Fibroblast of the conjunctiva (primary cell): ENCODE measurements at regions not wholly inside any gene's neighbourhood (a gene's known extent, or its start where the extent isn't known, plus 50 kb on each side); places are given as distances from the start of the nearest gene placed in this dataset.
A peak's percentile ranks its signal among the peaks of the same experiment; 100 is the strongest.

Experiments
- DNase-seq: peaks from one replicate; pipeline ENCODE4 v3.0.0-alpha.2; 2010; ENCODE audit warnings: low read depth

- no peak for DNase-seq
These were observed 57.5 kb upstream of the TMCO5A start for GRCh38 chr15:37876900-37877299.

- peak; percentile 18 for DNase-seq
These were observed 56.3 kb upstream of the TMCO5A start for GRCh38 chr15:37877851-37878741.

DNA sequence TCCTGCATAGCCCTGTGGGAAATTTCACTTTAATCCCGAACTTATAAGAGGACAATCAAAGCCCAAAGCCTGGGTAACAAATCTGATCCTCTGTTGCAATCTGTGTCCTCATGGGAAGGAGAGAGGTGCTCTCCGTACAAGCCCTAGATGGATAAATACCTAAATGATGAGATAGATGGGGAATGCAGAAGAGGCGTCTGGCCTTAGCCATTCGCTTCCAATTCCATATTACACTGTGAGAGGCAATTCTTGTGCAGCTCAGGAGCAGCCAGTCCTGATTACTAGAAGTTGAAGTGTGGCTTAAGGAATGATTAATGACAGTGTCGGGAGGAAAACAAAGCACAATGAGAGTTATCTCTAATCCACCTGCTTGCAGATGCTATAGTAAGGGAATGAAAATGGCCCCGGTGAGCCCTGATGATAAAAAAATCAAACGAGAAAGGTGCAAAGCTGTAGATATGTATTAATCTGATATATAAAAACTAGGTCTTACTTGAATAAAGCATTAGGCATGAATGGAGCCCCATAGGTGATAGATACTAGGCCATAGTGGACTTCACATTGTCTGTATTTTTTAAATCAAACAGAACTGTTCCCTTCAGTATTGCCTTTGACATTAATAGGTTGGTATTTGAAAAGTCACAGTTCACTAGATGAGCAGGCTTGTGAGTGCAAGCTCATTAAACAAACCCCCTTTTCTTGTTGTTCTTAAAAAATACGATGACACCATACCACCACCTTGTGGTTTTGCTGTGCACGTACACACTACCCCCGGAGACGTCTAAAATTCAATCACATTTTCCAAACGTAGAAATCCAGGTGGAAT, 54.2 kb upstream of the TMCO5A start:
- peak; percentile 48 for DNase-seq

- DNase-seq, result no peak
These were observed 53.6 kb upstream of the TMCO5A start for GRCh38 chr15:37880835-37881153.

- no peak for DNase-seq
These were observed 53.0 kb upstream of the TMCO5A start for GRCh38 chr15:37881237-37882013.

GRCh38 chr15:37882640-37883039, 51.8 kb upstream of the TMCO5A start:
- DNase-seq, result no peak
